Parathyroid adenoma (tissue), 2 donors: ENCODE measurements at regions not wholly inside any gene's neighbourhood (a gene's known extent, or its start where the extent isn't known, plus 50 kb on each side); places are given as distances from the start of the nearest gene placed in this dataset.

Experiments
- H2AFZ ChIP-seq: fragments of 300-600 bp; sonication (generic); one replicate; pipeline ENCODE4 v1.7.0; 2017; ENCODE audit warnings: antibody characterized with exemption, mild to moderate bottlenecking
- H3K27ac ChIP-seq: fragments of 300-600 bp; sonication (generic); one replicate; pipeline ENCODE4 v1.7.0; 2017
- H3K27me3 ChIP-seq: fragments of 300-600 bp; sonication (generic); one replicate; pipeline ENCODE4 v1.7.0; 2017; ENCODE audit warnings: low read length; ENCODE audit not compliant: control insufficient read depth, insufficient read depth
- H3K36me3 ChIP-seq: fragments of 300-600 bp; sonication (generic); one replicate; pipeline ENCODE4 v1.7.0; 2017; ENCODE audit warnings: low read length; ENCODE audit not compliant: control insufficient read depth, insufficient read depth
- H3K4me1 ChIP-seq: fragments of 300-600 bp; sonication (generic); one replicate; pipeline ENCODE4 v1.7.0; 2017; ENCODE audit warnings: control low read depth
- H3K4me2 ChIP-seq: fragments of 300-600 bp; sonication (generic); one replicate; pipeline ENCODE4 v1.7.0; 2017; ENCODE audit warnings: low read length
- H3K4me3 ChIP-seq: fragments of 300-600 bp; sonication (generic); one replicate; pipeline ENCODE4 v1.7.0; 2017; ENCODE audit warnings: low read depth, low read length
- H3K79me2 ChIP-seq: fragments of 300-600 bp; sonication (generic); one replicate; pipeline ENCODE4 v1.7.0; 2017; ENCODE audit warnings: control low read depth
- H3K9ac ChIP-seq: fragments of 300-600 bp; sonication (generic); one replicate; pipeline ENCODE4 v1.7.0; 2017; ENCODE audit warnings: mild to moderate bottlenecking
- H3K9me3 ChIP-seq: fragments of 300-600 bp; sonication (generic); one replicate; pipeline ENCODE4 v1.7.0; 2017; ENCODE audit warnings: low read length; ENCODE audit not compliant: control insufficient read depth
- CTCF ChIP-seq: fragments of 300-600 bp; sonication (generic); IDR thresholded peaks from one replicate; pipeline ENCODE4 v1.7.0; 2017; ENCODE audit warnings: antibody characterized with exemption, mild to moderate bottlenecking
- donor health status: primary hyperparathyroidism.

GRCh38 chr4:174154215-174154854, 129.1 kb downstream of the FBXO8 start:
- Histone ChIP-seq H3K27ac (no peak overlapping the region), H3K4me3 (no peak overlapping the region), H3K79me2 (no peaks in the 10 kb centered on the region), H2AFZ (no peak overlapping the region), H3K9ac (no peak overlapping the region), H3K9me3 (no peaks in the 10 kb centered on the region), H3K4me2 (no peak overlapping the region), H3K4me1 (no peaks in the 10 kb centered on the region), H3K36me3 (no peaks in the 10 kb centered on the region), H3K27me3 (no peaks in the 10 kb centered on the region)
- no peak for TF ChIP-seq CTCF

- Histone ChIP-seq H3K36me3 (no peaks in the 10 kb centered on the region), H3K79me2 (no peaks in the 10 kb centered on the region), H3K4me2 (no peak overlapping the region), H3K27me3 (no peaks in the 10 kb centered on the region), H3K27ac (no peak overlapping the region), H3K9me3 (no peaks in the 10 kb centered on the region), H3K9ac (no peak overlapping the region), H3K4me1 (no peaks in the 10 kb centered on the region), H3K4me3 (no peak overlapping the region), H2AFZ (no peak overlapping the region)
- TF ChIP-seq CTCF, result no peak
These were observed 130.6 kb downstream of the FBXO8 start for GRCh38 chr4:174152717-174153466.

GRCh38 chr4:174147863-174148262, 135.6 kb downstream of the FBXO8 start:
- Histone ChIP-seq H3K27ac (no peak overlapping the region), H3K36me3 (no peaks in the 10 kb centered on the region), H3K4me3 (no peak overlapping the region), H3K27me3 (no peaks in the 10 kb centered on the region), H3K4me1 (no peaks in the 10 kb centered on the region), H3K79me2 (no peaks in the 10 kb centered on the region), H3K4me2 (no peak overlapping the region), H3K9me3 (no peaks in the 10 kb centered on the region), H3K9ac (no peak overlapping the region), H2AFZ (no peak overlapping the region)
- TF ChIP-seq CTCF, result no peak

- no peaks in the 10 kb centered on the region for H3K4me1 ChIP-seq
- no peak overlapping the region for H3K27ac ChIP-seq
- TF ChIP-seq CTCF, result no peak
- H3K27me3 ChIP-seq, result no peaks in the 10 kb centered on the region
- no peak overlapping the region for H3K4me2 ChIP-seq
- no peak overlapping the region for H3K4me3 ChIP-seq
- H3K79me2 ChIP-seq, result no peaks in the 10 kb centered on the region
- no peak overlapping the region for H2AFZ ChIP-seq
- no peaks in the 10 kb centered on the region for H3K36me3 ChIP-seq
- H3K9me3 ChIP-seq, result no peaks in the 10 kb centered on the region
- no peak overlapping the region for H3K9ac ChIP-seq
These were observed 139.4 kb downstream of the FBXO8 start for GRCh38 chr4:174144106-174144505.
